Heart left ventricle (tissue), 16 donors: ENCODE measurements at regions not wholly inside any gene's neighbourhood (a gene's known extent, or its start where the extent isn't known, plus 50 kb on each side); places are given as distances from the start of the nearest gene placed in this dataset.

Experiments used
- ATAC-seq, 4 donors: fragments of 200-7000 bp; cut with Tn5 transposase; one replicate each; pipeline ENCODE4 v1.9.1; 2020 to 2022; ENCODE audit warnings: moderate library complexity in 4 of 4, mild to moderate bottlenecking in 3 of 4, moderate number of reproducible peaks in 1 of 4
- DNase-seq, 5 donors: peaks; one replicate each; pipeline ENCODE4 v3.0.0-alpha.2; 2020
- H3K27ac ChIP-seq, 12 donors: fragments of 200-600 bp; sonication (generic) in 4 of 12; one replicate each; pipeline versions ENCODE4 v1.5.0 to v1.8.0; 2016 to 2022; ENCODE audit warnings: mild to moderate bottlenecking in 2 of 12
- H3K27me3 ChIP-seq, 9 donors: fragments of 200-600 bp; sonication (generic) in 2 of 9; one replicate each; pipeline versions ENCODE4 v1.5.1 to v1.8.0; 2016 to 2022; ENCODE audit warnings: mild to moderate bottlenecking in 3 of 9
- H3K36me3 ChIP-seq, 9 donors: fragments of 200-600 bp; sonication (generic) in 2 of 9; one replicate each; pipeline versions ENCODE4 v1.5.0 to v1.8.0; 2018 to 2022; ENCODE audit warnings: mild to moderate bottlenecking in 2 of 9
- H3K4me1 ChIP-seq, 12 donors: fragments of 200-600 bp; sonication (generic) in 4 of 12; one replicate each; pipeline versions ENCODE4 v1.5.0 to v1.8.0; 2016 to 2022; ENCODE audit warnings: mild to moderate bottlenecking in 3 of 12
- H3K4me3 ChIP-seq, 12 donors: fragments of 200-600 bp; sonication (generic) in 4 of 12; one replicate each; pipeline versions ENCODE4 v1.5.0 to v1.8.0; 2017 to 2022; ENCODE audit warnings: mild to moderate bottlenecking in 9 of 12, moderate library complexity in 4 of 12
- H3K9me3 ChIP-seq, 12 donors: fragments of 200-600 bp; sonication (generic) in 4 of 12; one replicate each; pipeline versions ENCODE4 v1.5.0 to v1.8.0; 2016 to 2022; ENCODE audit warnings: mild to moderate bottlenecking in 1 of 12
- POLR2A ChIP-seq, 2 donors: fragments of 450-650 bp; IDR thresholded peaks; one replicate each; pipeline ENCODE4 v1.6.1; 2017; ENCODE audit warnings: antibody characterized with exemption in 2 of 2, mild to moderate bottlenecking in 2 of 2, moderate library complexity in 2 of 2
- WGBS, 4 donors: extraction: QIAGEN DNeasy Blood & Tissue Kit in 2 of 4; methylation state at CpG; one replicate each; pipeline versions ENCODE4 v1.1.5 to v1.1.7; 2013 to 2018; 5-methylcytosine and 5-hydroxymethylcytosine counted together
- intact Hi-C, 10 donors: fragments of 100-400 bp; cut with DNase I; formaldehyde crosslinking; loops; one replicate each; pipeline versions ENCODE4 v1.11.1 to v1.14.2; 2022
- TF ChIP-seq, protein P1 (sequence below), 12 donors: fragments of 200-600 bp; sonication (generic) in 4 of 12; IDR thresholded peaks; one replicate each; pipeline versions ENCODE4 v1.5.0 to v1.8.0; 2018 to 2022; ENCODE audit warnings: antibody characterized with exemption in 12 of 12, mild to moderate bottlenecking in 5 of 12
- donor health status: ischemic (EF 13 %, LVEDD 7.1; RV severe dilation, severe dysfunction).
- donor health status: healthy with polysubstance abuse.
- donor health status: DM: no; HTN: yes; CAD: no.
- donor health status: DM: no; HTN: no; CAD: no.
- donor health status: ischemic (EF 25% LVEDD 6.9; RV normal size, moderate dysfunction).
- donor health status: ischemic (EF 25% LVEDD 5.7; RV mildly dilated, moderate dysfunction).
- donor health status: healthy.
- donor health status: DM: yes; HTN: yes; CAD: no.
- donor health status: ischemic (EF 35%, LVEDD 5.7; RV mildly dilated, moderate dysfunction).
- donor health status: nonischemic (EF 11% LVEDD 7.7; RV severe dilation, severe dysfunction).
- donor health status: DM: yes; HTN: yes; CAD: no.
- donor health status: PGD.
- donor health status: ischemic (EF 29% LVEDD 5.4; RV normal size, mild dysfunction).
- donor health status: nonischemic (EF 23%, LVEDD 6.1; RV moderate dilation, normal function).

DNA sequence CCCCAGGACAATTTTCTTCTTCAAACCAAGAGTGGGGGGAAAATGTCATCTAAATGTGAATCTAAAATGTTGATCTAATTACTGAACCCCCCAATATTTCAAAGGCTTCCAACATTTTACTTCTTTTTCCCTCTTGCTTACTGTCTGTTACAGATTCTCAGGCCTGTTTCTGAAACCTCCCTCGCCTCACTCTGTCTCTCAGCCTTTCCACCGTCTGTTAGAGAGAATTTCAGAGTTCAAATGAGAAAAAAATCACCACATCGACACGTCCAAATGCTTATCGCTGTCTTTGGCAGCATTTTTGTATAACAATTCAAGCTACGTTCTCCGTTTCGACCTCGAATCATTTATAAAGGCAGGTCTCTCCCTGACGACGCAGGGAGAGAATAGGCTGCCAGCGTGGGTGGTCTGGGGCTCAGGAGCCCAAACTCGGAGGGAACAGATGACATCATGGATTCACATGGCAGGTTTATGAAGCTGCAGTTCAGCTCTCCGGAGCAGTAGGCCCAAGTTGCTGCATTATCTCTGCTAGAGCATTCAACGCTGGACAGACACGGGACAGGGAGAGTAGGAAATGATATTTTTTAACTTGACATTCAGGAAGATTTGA is 139.8 kb downstream of the GAS1 start:
- ATAC-seq = peak; percentile 27 to 63 (median 47)
- H3K36me3 ChIP-seq = no peaks in the 10 kb centered on the region
- 54 to 65% (median 55%) methylated on average over 16 of the region's 16 CpGs for WGBS, 4 donors
- H3K27me3 ChIP-seq = no peaks in the 10 kb centered on the region
- TF ChIP-seq POLR2A (IDR thresholded peaks at IDR 0.05) = no peak
- TF ChIP-seq, protein P1, sequence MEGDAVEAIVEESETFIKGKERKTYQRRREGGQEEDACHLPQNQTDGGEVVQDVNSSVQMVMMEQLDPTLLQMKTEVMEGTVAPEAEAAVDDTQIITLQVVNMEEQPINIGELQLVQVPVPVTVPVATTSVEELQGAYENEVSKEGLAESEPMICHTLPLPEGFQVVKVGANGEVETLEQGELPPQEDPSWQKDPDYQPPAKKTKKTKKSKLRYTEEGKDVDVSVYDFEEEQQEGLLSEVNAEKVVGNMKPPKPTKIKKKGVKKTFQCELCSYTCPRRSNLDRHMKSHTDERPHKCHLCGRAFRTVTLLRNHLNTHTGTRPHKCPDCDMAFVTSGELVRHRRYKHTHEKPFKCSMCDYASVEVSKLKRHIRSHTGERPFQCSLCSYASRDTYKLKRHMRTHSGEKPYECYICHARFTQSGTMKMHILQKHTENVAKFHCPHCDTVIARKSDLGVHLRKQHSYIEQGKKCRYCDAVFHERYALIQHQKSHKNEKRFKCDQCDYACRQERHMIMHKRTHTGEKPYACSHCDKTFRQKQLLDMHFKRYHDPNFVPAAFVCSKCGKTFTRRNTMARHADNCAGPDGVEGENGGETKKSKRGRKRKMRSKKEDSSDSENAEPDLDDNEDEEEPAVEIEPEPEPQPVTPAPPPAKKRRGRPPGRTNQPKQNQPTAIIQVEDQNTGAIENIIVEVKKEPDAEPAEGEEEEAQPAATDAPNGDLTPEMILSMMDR (IDR thresholded peaks at IDR 0.05) = no peak
- DNase-seq = peak in 1 of 5 donors; percentile 18
- H3K9me3 ChIP-seq = no peaks in the 10 kb centered on the region
- H3K27ac ChIP-seq = peak overlapping the region in 7 of 12 donors; percentile 26 to 70 (median 53)
- H3K4me3 ChIP-seq = no peak overlapping the region
- peaks cover 0 to 6% (median 0%) of the 10 kb centered on the region in 12 donors for H3K4me1 ChIP-seq
- intact Hi-C loops = loop anchor here in 1 of 10 donors (10.0 kb wide), 1 partner anchor 63 kb away; no protein-coding TSS in a partner anchor

DNA sequence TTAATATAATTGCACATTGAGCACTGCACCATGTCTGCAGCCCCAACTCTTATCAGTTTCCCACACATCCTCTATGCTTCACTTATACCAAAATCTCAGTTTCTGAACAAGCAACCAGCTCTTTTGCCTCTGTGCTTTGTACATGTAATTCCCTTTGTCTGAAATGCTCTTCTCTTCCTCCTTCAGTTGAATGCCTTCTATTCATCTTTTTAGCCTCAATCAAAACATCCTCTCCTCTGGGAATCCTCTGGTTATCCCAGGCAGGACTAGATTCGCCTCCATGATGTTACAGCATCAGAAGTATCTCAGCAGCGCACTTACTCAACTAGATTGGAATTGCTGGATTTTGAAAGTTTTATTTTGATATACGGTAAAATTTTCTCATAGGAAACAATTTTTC is 143.3 kb downstream of the GAS1 start:
- TF ChIP-seq, protein P1 (IDR thresholded peaks at IDR 0.05) = no peak
- intact Hi-C loops = loop anchor here in 1 of 10 donors (10.0 kb wide), 1 partner anchor 59 kb away; no protein-coding TSS in a partner anchor
- no peak overlapping the region for H3K4me3 ChIP-seq
- H3K4me1 ChIP-seq = peaks cover 0 to 10% (median 0%) of the 10 kb centered on the region in 12 donors
- WGBS, 4 donors = 75 to 87% (median 82%) methylated on average over 3 of the region's 3 CpGs
- no peaks in the 10 kb centered on the region for H3K9me3 ChIP-seq
- H3K27ac ChIP-seq = no peak overlapping the region
- no peaks in the 10 kb centered on the region for H3K36me3 ChIP-seq
- H3K27me3 ChIP-seq = no peaks in the 10 kb centered on the region
- DNase-seq (no peak), ATAC-seq (no peak)

DNA sequence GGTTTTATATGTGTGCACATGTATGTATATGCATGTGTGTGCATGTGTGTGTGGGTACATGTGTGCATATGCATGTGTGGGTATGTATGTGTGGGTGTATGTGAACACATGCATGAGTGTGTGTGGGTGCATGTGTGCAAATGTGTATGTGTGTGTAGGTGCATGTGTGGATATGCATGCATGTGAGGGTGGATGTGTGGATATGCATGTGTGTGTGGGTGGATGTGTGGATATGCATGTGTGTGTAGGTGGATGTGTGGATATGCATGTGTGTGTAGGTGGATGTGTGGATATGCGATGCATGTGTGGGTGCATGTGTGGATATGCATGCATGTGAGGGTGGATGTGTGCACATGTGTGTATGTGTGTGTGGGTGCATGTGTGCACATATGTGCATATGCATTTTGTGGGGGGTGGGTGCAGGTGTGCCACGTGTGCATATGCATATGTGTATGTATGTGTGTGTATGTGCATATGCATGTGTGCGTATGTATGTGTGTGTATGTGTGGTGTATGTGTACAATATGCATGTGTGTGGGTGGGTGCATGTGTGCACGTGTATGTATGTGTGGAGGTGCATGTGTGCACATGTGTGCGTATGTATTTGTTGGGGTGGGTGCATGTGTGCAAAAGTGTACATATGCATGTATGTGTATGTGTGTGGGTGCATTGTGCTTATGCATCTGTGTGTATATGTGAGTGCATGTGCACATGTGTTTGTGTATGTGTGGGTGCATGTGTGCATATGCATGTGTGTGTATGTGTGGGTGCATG is 144.2 kb downstream of the GAS1 start:
- Histone ChIP-seq H3K27me3 (no peaks in the 10 kb centered on the region), H3K4me3 (no peak overlapping the region), H3K27ac (no peak overlapping the region), H3K9me3 (no peaks in the 10 kb centered on the region), H3K36me3 (no peaks in the 10 kb centered on the region), H3K4me1 (peaks cover 0 to 10% (median 0%) of the 10 kb centered on the region in 12 donors)
- no peak for TF ChIP-seq POLR2A (IDR thresholded peaks at IDR 0.05)
- TF ChIP-seq, protein P1 (IDR thresholded peaks at IDR 0.05) = no peak
- WGBS, 4 donors = 86 to 97% (median 93%) methylated on average over 5 of the region's 5 CpGs
- no peak for ATAC-seq
- intact Hi-C loops = loop anchor here in 1 of 10 donors (10.0 kb wide), 1 partner anchor 58 kb away; no protein-coding TSS in a partner anchor
- no peak for DNase-seq

DNA sequence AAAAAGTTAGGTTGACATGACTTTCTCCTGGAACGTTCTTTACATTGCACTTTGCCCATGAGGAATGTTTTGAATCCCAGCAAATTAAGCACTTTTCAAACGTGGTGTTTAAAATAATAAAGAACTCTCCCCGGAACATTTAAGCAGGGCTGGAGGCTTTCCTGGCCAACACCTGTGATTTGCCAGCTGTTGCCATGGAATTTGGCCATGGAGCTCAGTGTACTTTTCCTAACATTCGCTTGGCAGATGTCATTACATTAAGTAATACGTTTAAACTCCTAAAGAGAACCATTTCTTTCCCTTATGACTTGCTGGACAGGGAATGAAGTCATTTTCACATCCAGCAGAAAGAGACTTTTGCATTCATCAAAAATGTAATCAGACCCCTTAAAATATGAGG is 146.1 kb downstream of the GAS1 start:
- no peaks in the 10 kb centered on the region for H3K27me3 ChIP-seq
- intact Hi-C loops = loop anchor here in 1 of 10 donors (10.0 kb wide), 1 partner anchor 56 kb away; no protein-coding TSS in a partner anchor
- H3K27ac ChIP-seq = peak overlapping the region in 2 of 12 donors; percentile 39 to 45
- ATAC-seq (peak in 1 of 4 donors; percentile 41), DNase-seq (no peak)
- H3K36me3 ChIP-seq = no peaks in the 10 kb centered on the region
- no peak for TF ChIP-seq POLR2A (IDR thresholded peaks at IDR 0.05)
- TF ChIP-seq, protein P1 (IDR thresholded peaks at IDR 0.05) = no peak
- H3K4me3 ChIP-seq = no peak overlapping the region
- H3K4me1 ChIP-seq = peaks cover 0 to 14% (median 0%) of the 10 kb centered on the region in 12 donors
- 55 to 66% (median 64%) methylated on average over 5 of the region's 5 CpGs for WGBS, 4 donors
- H3K9me3 ChIP-seq = no peaks in the 10 kb centered on the region
